T-helper 22 cell (primary cell): ENCODE measurements at regions not wholly inside any gene's neighbourhood (a gene's known extent, or its start where the extent isn't known, plus 50 kb on each side); places are given as distances from the start of the nearest gene placed in this dataset.
"Not testable (repeated sequence)": the region's sequence is repeated elsewhere in the genome, so short reads cannot be mapped to it uniquely, and the experiment has no call there.

Experiments used
- DNase-seq: peaks from one replicate; pipeline ENCODE4 v3.0.0-alpha.2; 2020; ENCODE audit warnings: low read depth

GRCh38 chr21:15204140-15204969 lies 139.6 kb upstream of the NRIP1 start:
- DNase-seq: no peak

DNA sequence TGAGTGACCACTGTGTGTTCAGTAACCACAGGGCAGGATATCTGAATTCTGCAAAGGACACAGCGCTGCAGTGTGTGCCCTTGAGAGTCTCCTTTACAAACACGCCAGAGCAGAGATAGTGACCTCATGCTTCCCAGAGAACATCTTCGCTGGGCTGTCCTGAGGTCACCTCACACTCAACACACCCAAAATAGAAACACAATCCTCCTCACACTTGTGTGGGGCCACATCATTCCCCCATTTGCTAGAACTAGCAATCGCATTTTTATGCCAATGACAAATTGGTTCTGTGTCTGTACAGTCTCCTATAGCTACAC lies 140.1 kb upstream of the NRIP1 start:
- DNase-seq: no peak

DNA sequence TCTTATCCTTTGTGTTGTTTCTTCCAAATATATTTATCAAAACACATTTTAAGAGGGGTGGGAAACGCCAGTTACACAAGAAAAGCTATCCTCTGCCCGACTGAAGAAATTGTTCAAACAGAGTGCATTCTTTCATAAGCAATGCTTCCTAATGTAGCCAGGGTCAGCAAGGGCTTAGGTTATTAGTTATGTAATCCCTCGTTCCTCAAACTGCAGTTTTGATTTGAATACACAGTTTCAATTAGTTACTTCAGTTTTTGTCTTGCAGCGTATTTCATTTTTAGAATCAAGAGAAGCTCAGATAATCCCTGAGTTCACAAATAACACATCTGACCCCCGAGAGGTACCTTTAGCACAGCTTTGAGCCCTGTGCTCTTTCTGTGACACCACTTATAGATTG lies 141.7 kb upstream of the NRIP1 start:
- DNase-seq: no peak

DNA sequence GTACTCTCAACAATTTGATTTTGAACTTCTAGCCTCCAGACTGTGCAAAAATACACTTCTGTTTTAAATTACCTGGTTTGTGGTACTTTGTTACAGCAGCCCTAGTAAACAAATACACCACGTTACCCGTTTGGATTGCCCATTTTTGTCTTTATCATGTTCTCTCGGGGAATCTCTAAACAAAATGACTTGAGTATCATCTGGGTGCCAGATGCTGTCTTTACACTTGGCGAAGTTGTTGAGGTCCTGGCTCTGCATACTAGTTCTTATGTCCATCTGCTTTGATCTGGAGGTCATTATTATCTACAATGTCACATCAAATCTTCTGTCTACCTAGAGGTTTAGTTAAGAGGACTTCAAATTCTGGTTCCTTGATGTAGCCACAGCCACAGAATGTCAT lies 142.4 kb upstream of the NRIP1 start:
- no peak for DNase-seq

DNA sequence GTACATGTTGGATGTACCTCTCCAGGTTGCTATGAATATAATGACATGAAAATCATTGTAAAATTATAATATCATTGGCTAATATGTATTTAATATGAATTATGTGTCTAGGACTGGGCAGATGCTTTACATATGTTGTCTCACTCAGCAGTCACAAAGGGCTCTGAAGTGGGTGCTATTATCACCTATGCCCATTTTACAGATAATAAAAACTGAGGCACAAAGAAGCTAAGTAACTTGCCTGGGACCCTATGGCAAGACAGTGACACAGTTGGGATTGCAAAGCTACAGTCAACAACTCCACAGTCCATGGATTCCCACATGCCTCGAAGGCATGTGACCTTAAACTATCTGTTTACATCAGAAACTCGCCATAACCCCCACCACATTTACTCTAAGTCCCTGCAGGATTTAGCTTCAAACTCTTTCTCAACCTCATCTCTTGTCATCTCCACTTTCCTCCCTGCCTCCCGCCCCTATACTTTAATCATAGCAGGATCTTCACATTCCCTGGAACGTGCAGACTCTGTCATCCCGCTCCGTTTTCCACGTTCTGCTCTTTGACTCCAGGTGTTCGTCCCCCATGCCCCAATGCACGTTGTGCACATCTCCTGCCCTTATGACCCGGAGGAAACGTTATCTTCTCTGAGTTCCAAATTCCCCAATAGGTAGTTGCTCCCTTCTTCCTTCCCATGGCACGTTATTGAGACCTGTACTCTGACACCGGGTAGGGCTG lies 143.0 kb upstream of the NRIP1 start:
- no peak for DNase-seq

DNA sequence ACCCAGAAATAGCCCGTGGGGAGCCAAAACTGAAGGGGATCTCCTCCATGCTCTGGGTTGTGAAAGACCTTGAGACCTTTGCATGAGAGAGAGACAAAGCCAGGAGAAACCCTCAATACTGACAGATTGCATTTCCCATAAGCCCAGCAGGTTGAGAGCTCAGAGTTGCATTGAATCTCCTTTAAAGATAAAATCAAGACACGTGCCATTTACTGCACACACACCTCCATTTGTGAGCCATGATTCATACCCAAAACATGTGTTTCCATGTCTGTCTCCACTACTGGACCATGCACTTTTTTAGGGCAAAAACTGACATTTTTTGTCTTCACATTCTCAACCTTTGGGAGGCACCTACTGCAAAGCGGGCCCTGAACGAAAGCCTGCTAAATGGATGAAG lies 144.0 kb upstream of the NRIP1 start:
- no peak for DNase-seq

- no peak for DNase-seq
These were observed 144.4 kb upstream of the NRIP1 start for GRCh38 chr21:15209224-15209623.

DNA sequence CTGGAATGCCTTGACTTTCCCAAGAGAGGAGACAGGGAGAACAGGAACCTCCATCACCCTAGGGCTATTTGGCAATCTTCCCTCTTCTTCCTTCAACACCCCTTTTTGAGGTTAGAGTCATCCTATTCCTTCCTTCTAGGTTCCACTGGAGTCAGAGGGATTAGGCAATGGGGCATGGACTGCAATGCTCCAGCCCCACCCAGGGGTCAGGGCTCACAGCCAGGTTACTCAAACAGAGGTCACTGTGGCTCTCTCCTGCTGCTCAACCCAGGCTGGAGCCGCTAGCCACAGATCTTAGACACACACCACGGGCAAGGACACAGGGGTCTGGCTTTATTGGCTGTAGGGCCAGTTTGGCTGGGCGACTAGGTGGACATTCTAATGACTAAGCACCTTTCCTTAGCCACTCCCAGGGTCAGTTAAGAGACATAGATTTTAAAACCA lies 145.5 kb upstream of the NRIP1 start:
- DNase-seq: no peak

DNA sequence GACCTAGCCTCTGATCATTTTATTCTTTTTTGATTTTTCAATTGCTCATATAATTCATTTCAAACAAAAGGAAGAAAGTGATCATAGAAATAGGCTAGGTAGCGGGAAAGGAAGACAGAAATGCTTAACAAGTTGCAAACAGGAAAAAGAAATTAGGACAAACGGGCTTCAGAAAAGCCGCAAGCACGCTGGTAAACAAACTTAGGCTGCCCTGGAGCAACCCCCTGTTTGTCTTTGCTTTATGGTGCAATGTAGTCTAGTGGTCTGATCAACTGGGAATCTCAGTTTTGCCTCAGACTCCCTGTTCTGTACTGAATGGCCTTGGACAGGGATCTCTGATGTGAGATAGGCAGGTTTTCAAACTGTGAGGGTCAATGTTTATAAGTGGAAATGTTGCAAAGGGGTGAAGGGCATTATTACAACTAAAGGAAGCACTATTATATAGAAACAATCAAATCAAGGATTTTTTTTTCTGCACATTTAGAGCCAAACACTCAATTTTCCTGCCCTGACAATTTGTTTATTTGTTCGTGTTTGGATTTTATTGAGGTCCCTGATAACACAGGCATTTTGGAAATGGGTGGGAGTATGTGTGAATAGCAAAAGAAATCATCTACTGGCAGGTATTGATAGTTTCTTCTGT lies 146.8 kb upstream of the NRIP1 start:
- DNase-seq: no peak

GRCh38 chr21:15212206-15212605 lies 147.4 kb upstream of the NRIP1 start:
- DNase-seq: no peak

GRCh38 chr21:15218476-15218875 lies 153.7 kb upstream of the NRIP1 start:
- not testable (repeated sequence) for DNase-seq

GRCh38 chr21:15219039-15219438 lies 154.2 kb upstream of the NRIP1 start:
- DNase-seq: no peak

DNA sequence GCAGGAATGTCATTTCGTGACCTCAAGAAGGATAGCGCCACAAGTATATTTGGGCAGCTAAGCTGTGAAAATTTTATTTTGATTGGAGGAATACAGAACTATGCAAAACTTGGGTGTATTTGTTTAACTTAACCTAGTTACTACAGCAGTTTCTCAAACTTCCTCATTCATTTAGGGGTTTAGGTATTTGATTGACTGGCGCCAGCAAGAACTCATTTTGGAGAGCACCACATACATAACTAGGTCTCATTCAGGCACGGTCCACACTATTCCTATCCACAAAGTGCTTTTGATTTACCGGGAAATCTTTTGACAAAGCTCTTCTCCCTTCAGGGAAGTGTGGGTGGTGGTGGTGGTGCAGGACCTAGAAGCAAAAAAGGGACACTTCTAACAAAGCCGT lies 155.1 kb upstream of the NRIP1 start:
- no peak for DNase-seq

GRCh38 chr21:15221799-15222386 lies 157.1 kb upstream of the NRIP1 start:
- DNase-seq: no peak

- no peak for DNase-seq
These were observed 157.9 kb upstream of the NRIP1 start for GRCh38 chr21:15222707-15223106.

- DNase-seq: no peak
These were observed 159.7 kb upstream of the NRIP1 start for GRCh38 chr21:15224346-15225086.

DNA sequence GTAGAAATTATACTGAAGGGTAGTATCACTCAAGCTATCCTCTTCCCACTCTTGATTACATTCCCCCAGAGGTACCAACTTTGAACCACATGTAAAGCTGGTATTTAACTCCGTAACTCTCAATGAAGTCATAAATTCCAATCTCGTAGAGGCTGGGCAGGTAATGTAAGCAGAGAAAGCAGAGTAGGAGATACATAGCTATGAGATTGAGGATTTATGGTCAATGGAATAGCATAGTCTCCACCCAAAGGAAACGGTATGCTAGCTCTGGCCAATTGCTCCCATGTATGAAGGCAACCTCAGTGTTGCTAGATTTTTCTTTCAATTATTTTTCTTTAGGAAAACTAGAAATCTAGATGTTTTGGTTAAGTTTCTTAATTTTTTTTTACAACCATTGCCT lies 163.1 kb upstream of the NRIP1 start:
- DNase-seq: no peak

DNA sequence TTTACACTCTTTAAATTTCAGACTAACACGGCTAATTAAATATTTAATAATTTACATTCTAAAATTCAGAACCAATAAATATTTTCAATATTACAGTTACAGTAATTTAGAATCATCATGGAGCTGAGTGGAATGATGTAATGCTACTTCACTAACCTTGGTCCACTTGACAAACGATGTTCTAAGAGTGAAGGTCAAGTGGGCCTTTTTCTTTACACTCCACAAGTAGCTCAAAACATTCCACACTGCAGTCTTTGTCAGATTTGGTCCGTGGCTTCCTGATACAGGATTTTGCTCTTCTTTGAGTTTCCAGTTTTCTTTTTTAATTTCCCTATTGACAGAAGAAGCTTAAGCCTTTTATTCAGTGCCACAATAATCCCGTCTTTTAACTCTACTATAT lies 164.6 kb upstream of the NRIP1 start:
- DNase-seq: no peak

- DNase-seq: no peak
These were observed 168.8 kb upstream of the NRIP1 start for GRCh38 chr21:15233611-15234010.

DNA sequence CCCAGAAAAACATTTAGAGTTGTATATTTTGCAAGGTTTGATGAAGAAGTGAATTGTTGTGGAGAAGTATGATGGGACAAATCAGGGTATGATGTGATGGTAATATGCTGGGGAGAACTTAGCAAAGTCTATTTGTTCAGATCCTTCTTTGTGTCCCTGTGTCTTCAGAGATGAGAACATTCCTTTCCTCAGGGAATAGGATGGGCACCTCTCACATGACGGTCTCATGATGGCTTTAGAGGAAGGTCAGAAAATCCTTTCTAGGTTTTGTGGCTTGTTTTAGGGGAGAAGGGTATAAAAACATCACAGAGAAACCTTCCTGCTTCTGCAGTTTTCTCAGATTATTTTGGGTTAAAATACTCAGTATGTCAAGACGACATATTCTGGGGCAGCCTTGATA lies 171.3 kb upstream of the NRIP1 start:
- DNase-seq: no peak

GRCh38 chr21:15240848-15241247 lies 176.0 kb upstream of the NRIP1 start:
- DNase-seq: no peak
